Uterus (tissue), 3 donors: ENCODE measurements at regions not wholly inside any gene's neighbourhood (a gene's known extent, or its start where the extent isn't known, plus 50 kb on each side); places are given as distances from the start of the nearest gene placed in this dataset.

Experiments used
- DNase-seq, 2 donors: peaks; one replicate each; pipeline ENCODE4 v3.0.0-alpha.2; 2019 to 2020
- H3K27ac ChIP-seq, 2 donors: fragments of 200-600 bp; sonication (generic); 1 replicate in 1 of 2; 2 replicates in 1 of 2; pipeline ENCODE4 v1.5.1; 2016 to 2018
- H3K27me3 ChIP-seq, 2 donors: fragments of 200-600 bp; sonication (generic); one replicate each; pipeline ENCODE4 v1.5.1; 2018 to 2019; ENCODE audit warnings: control low read depth in 1 of 2
- H3K36me3 ChIP-seq, 2 donors: fragments of 200-600 bp; sonication (generic); one replicate each; pipeline ENCODE4 v1.5.1; 2019; ENCODE audit warnings: control low read depth in 1 of 2
- H3K4me1 ChIP-seq, 2 donors: fragments of 200-600 bp; sonication (generic); one replicate each; pipeline ENCODE4 v1.5.1; 2018 to 2019; ENCODE audit warnings: control low read depth in 1 of 2
- H3K4me3 ChIP-seq, 2 donors: fragments of 200-600 bp; sonication (generic); 1 replicate in 1 of 2; 2 replicates in 1 of 2; pipeline ENCODE4 v1.5.1; 2018 to 2019; ENCODE audit warnings: mild to moderate bottlenecking in 1 of 2
- H3K9me3 ChIP-seq, 2 donors: fragments of 200-600 bp; sonication (generic); one replicate each; pipeline ENCODE4 v1.5.1; 2019; ENCODE audit warnings: control low read depth in 1 of 2
- POLR2A ChIP-seq, 2 donors: fragments of 450-650 bp; IDR thresholded peaks; one replicate each; pipeline ENCODE4 v1.6.1; 2016; ENCODE audit warnings: antibody characterized with exemption in 2 of 2, mild to moderate bottlenecking in 1 of 2, moderate library complexity in 1 of 2
- intact Hi-C: fragments of 100-400 bp; cut with DNase I; formaldehyde crosslinking; loops from one replicate; pipeline ENCODE4 v1.15.1; 2023; ENCODE audit warnings: low total_unique reads
- TF ChIP-seq, protein P1 (sequence below), 4 experiments: fragments of 200-600 bp in 2 of 4; fragments of 450-650 bp in 2 of 4; sonication (generic) in 2 of 4; IDR thresholded peaks; one replicate each; pipeline ENCODE4 v1.5.1; 2016 to 2019; ENCODE audit warnings: antibody characterized with exemption in 4 of 4, mild to moderate bottlenecking in 2 of 4, moderate library complexity in 1 of 4
- donor health status: DM: yes; HTN: yes; CAD: no.

GRCh38 chr18:69109686-69110085, 291.0 kb upstream of the DOK6 start:
- Histone ChIP-seq H3K4me1 (no peaks in the 10 kb centered on the region), H3K27ac (no peak overlapping the region), H3K9me3 (no peaks in the 10 kb centered on the region), H3K27me3 (no peaks in the 10 kb centered on the region), H3K36me3 (no peaks in the 10 kb centered on the region), H3K4me3 (no peak overlapping the region)
- TF ChIP-seq POLR2A (IDR thresholded peaks at IDR 0.05) = no peak
- TF ChIP-seq, protein P1, sequence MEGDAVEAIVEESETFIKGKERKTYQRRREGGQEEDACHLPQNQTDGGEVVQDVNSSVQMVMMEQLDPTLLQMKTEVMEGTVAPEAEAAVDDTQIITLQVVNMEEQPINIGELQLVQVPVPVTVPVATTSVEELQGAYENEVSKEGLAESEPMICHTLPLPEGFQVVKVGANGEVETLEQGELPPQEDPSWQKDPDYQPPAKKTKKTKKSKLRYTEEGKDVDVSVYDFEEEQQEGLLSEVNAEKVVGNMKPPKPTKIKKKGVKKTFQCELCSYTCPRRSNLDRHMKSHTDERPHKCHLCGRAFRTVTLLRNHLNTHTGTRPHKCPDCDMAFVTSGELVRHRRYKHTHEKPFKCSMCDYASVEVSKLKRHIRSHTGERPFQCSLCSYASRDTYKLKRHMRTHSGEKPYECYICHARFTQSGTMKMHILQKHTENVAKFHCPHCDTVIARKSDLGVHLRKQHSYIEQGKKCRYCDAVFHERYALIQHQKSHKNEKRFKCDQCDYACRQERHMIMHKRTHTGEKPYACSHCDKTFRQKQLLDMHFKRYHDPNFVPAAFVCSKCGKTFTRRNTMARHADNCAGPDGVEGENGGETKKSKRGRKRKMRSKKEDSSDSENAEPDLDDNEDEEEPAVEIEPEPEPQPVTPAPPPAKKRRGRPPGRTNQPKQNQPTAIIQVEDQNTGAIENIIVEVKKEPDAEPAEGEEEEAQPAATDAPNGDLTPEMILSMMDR (IDR thresholded peaks at IDR 0.05) = no peak
- no peak for DNase-seq
- intact Hi-C loops = no loop called here

- Histone ChIP-seq H3K4me1 (no peaks in the 10 kb centered on the region), H3K4me3 (no peak overlapping the region), H3K27me3 (no peaks in the 10 kb centered on the region), H3K36me3 (no peaks in the 10 kb centered on the region), H3K9me3 (no peaks in the 10 kb centered on the region), H3K27ac (no peak overlapping the region)
- intact Hi-C loops = no loop called here
- DNase-seq = no peak
- TF ChIP-seq, protein P1 (IDR thresholded peaks at IDR 0.05) = no peak
- no peak for TF ChIP-seq POLR2A (IDR thresholded peaks at IDR 0.05)
Measured at GRCh38 chr18:69120833-69121232, 279.9 kb upstream of the DOK6 start.

DNA sequence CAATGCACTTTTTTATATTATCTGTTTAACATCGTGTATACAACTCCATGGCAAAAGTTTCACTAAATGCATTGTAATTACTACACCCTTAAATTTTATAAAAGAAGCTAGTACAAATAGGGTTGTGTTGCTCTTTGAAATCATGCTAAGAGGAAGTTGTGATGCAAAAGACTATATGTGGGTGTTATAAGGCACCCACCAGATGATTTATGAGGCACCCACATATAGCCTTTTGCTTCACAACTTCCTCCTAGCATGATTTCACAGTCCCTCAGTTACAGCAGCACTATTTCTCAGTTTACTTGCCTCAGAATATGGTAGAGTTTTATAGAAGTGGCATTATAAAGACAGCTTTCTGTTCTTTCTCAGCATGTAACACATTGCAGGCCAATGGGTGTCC, 277.3 kb upstream of the DOK6 start:
- no peaks in the 10 kb centered on the region for H3K4me1 ChIP-seq
- H3K4me3 ChIP-seq = no peak overlapping the region
- no peaks in the 10 kb centered on the region for H3K36me3 ChIP-seq
- DNase-seq = no peak
- no peak for TF ChIP-seq POLR2A (IDR thresholded peaks at IDR 0.05)
- TF ChIP-seq, protein P1 (IDR thresholded peaks at IDR 0.05) = no peak
- intact Hi-C loops = no loop called here
- no peaks in the 10 kb centered on the region for H3K9me3 ChIP-seq
- H3K27me3 ChIP-seq = no peaks in the 10 kb centered on the region
- no peak overlapping the region for H3K27ac ChIP-seq

DNA sequence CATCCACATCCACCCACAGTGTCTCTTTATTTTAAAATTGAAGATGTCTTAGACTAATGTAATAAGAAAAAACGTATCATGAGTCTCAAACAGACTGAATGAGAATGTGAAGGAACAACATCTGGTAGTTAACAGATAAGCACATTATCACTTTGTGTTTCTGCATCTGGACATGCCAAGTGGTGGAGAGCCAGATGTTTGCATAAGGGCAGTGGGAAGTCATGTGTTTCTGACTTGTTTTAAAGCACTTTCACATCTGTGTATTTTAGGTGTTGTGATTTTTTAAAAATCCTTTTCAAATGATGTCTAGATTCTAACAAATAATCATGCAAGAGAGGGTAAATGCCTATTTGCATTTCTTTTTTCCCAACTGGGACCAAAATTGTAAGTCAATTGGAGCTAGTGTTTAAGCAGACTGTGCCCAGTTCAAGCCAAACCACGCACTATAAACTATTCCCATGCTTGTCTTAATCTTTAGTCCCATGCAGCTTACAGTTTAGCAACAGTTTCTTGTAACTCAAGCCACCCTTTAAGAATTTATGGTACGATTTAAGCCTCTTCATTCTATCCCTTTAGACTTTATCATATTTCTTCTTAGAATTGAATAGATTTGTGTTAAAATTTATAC, 272.7 kb upstream of the DOK6 start:
- no peak for TF ChIP-seq POLR2A (IDR thresholded peaks at IDR 0.05)
- TF ChIP-seq, protein P1 (IDR thresholded peaks at IDR 0.05) = no peak
- Histone ChIP-seq H3K4me1 (no peaks in the 10 kb centered on the region), H3K27ac (no peak overlapping the region), H3K36me3 (no peaks in the 10 kb centered on the region), H3K9me3 (no peaks in the 10 kb centered on the region), H3K4me3 (no peak overlapping the region), H3K27me3 (no peaks in the 10 kb centered on the region)
- DNase-seq = peak in 1 of 2 donors; percentile 28
- intact Hi-C loops = no loop called here

DNA sequence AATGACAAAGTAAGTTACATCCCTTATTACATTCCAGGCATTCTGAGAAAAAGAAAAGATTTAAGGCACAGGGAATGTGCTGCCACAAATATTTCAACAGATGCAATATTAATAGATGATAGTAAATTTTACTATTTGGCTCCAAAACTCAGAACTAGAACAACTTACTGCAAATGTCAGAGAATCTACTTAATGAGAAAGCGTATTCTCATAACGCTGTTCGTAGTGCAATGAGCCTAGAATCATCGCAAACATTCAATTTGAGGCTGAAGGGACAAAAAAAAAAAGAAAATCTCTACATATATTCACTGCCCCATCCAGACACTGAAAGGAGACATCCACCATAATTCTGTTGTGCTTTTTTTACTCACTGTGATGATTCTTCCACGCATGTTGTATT, 272.1 kb upstream of the DOK6 start:
- no peaks in the 10 kb centered on the region for H3K4me1 ChIP-seq
- no peaks in the 10 kb centered on the region for H3K9me3 ChIP-seq
- H3K4me3 ChIP-seq = no peak overlapping the region
- TF ChIP-seq, protein P1 (IDR thresholded peaks at IDR 0.05) = no peak
- no peak for TF ChIP-seq POLR2A (IDR thresholded peaks at IDR 0.05)
- no peak for DNase-seq
- no peaks in the 10 kb centered on the region for H3K36me3 ChIP-seq
- no peak overlapping the region for H3K27ac ChIP-seq
- intact Hi-C loops = no loop called here
- H3K27me3 ChIP-seq = no peaks in the 10 kb centered on the region
